ENCODE measurements at regions not wholly inside any gene's neighbourhood (a gene's known extent, or its start where the extent isn't known, plus 50 kb on each side); places are given as distances from the start of the nearest gene placed in this dataset.

GRCh38 chr4:162409048-162409447, 245.2 kb upstream of the FSTL5 start:
- Histone ChIP-seq H3K4me2 (ENCODE audit: low read length) (no peak overlapping the region), H3K9me2 (replicated peaks; ENCODE audit: low read length) (no peaks in the 10 kb centered on the region), H2AFZ (ENCODE audit: low read length) (no peak overlapping the region), H3K79me2 (ENCODE audit: low read length) (no peaks in the 10 kb centered on the region), H3K9me3 (ENCODE audit: low read length) (no peaks in the 10 kb centered on the region), H3K4me1 (ENCODE audit: insufficient read depth, low read length) (no peaks in the 10 kb centered on the region; the same call in 1 of the 2 replicates), H3F3A (ENCODE audit: low read length, unreplicated experiment) (no peaks in the 10 kb centered on the region), H3K36me3 (ENCODE audit: low read depth, low read length) (no peaks in the 10 kb centered on the region), H3K27ac (ENCODE audit: low read length) (no peak overlapping the region), H3K4me3 (ENCODE audit: low read length) (no peak overlapping the region), H3K27me3 (ENCODE audit: low read length) (no peaks in the 10 kb centered on the region), H3K9ac (ENCODE audit: low read length) (no peak overlapping the region), H4K20me1 (ENCODE audit: low read length) (no peaks in the 10 kb centered on the region)
- ATAC-seq (no peak), DNase-seq (no peak)
- ChIA-PET POLR2A (ENCODE audit: unreplicated experiment) (no interaction called here), CTCF (no interaction called here)
- intact Hi-C loops (cut with micrococcal nuclease) = no loop called here
- no TSS peak for BruUV-seq (replicated peaks)
- TF ChIP-seq EZH2phosphoT487 (IDR thresholded peaks at IDR 0.05; ENCODE audit: borderline replicate concordance, low read length) = no peak
- TF ChIP-seq, protein P1, sequence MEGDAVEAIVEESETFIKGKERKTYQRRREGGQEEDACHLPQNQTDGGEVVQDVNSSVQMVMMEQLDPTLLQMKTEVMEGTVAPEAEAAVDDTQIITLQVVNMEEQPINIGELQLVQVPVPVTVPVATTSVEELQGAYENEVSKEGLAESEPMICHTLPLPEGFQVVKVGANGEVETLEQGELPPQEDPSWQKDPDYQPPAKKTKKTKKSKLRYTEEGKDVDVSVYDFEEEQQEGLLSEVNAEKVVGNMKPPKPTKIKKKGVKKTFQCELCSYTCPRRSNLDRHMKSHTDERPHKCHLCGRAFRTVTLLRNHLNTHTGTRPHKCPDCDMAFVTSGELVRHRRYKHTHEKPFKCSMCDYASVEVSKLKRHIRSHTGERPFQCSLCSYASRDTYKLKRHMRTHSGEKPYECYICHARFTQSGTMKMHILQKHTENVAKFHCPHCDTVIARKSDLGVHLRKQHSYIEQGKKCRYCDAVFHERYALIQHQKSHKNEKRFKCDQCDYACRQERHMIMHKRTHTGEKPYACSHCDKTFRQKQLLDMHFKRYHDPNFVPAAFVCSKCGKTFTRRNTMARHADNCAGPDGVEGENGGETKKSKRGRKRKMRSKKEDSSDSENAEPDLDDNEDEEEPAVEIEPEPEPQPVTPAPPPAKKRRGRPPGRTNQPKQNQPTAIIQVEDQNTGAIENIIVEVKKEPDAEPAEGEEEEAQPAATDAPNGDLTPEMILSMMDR (conservative IDR thresholded peaks at IDR 0.05; ENCODE audit: low read depth, low read length) = no peak
- TF ChIP-seq EZH2 (IDR thresholded peaks at IDR 0.05; ENCODE audit: low read length, unreplicated experiment) = no peak

DNA sequence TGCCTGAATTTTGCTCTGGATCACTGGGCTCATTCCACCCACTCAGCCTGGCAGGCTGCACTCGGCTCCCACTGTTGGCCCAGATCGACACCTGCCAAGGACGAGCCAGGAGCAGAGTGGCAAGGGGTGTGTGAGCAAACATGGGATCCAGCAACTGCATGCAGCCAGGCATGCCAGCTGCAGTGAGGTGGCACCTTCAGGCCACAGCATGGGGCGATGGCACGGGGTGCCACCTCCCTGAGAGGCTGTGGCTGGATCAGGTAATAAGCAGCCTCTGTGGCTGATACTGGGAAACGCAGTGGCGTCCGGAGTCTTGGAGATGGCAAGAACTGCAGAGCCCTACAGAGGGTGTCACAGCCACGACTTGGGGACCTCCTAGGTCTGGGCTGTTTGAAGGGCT, 244.5 kb upstream of the FSTL5 start:
- Histone ChIP-seq H3K4me1 (ENCODE audit: insufficient read depth, low read length) (no peaks in the 10 kb centered on the region; the same call in 1 of the 2 replicates), H3F3A (ENCODE audit: low read length, unreplicated experiment) (no peaks in the 10 kb centered on the region), H3K4me2 (ENCODE audit: low read length) (no peak overlapping the region), H3K4me3 (ENCODE audit: low read length) (no peak overlapping the region), H3K79me2 (ENCODE audit: low read length) (no peaks in the 10 kb centered on the region), H3K9ac (ENCODE audit: low read length) (no peak overlapping the region), H3K9me2 (replicated peaks; ENCODE audit: low read length) (no peaks in the 10 kb centered on the region), H2AFZ (ENCODE audit: low read length) (no peak overlapping the region), H3K27me3 (ENCODE audit: low read length) (no peaks in the 10 kb centered on the region), H3K9me3 (ENCODE audit: low read length) (no peaks in the 10 kb centered on the region), H3K27ac (ENCODE audit: low read length) (no peak overlapping the region), H4K20me1 (ENCODE audit: low read length) (no peaks in the 10 kb centered on the region), H3K36me3 (ENCODE audit: low read depth, low read length) (no peaks in the 10 kb centered on the region)
- ATAC-seq (no peak), DNase-seq (no peak)
- intact Hi-C loops (cut with micrococcal nuclease) = no loop called here
- ChIA-PET POLR2A (ENCODE audit: unreplicated experiment) (no interaction called here), CTCF (no interaction called here)
- TF ChIP-seq, protein P1 (conservative IDR thresholded peaks at IDR 0.05; ENCODE audit: low read depth, low read length) = no peak
- no peak for TF ChIP-seq EZH2 (IDR thresholded peaks at IDR 0.05; ENCODE audit: low read length, unreplicated experiment)
- no peak for TF ChIP-seq EZH2phosphoT487 (IDR thresholded peaks at IDR 0.05; ENCODE audit: borderline replicate concordance, low read length)
- BruUV-seq (replicated peaks) = no TSS peak

DNA sequence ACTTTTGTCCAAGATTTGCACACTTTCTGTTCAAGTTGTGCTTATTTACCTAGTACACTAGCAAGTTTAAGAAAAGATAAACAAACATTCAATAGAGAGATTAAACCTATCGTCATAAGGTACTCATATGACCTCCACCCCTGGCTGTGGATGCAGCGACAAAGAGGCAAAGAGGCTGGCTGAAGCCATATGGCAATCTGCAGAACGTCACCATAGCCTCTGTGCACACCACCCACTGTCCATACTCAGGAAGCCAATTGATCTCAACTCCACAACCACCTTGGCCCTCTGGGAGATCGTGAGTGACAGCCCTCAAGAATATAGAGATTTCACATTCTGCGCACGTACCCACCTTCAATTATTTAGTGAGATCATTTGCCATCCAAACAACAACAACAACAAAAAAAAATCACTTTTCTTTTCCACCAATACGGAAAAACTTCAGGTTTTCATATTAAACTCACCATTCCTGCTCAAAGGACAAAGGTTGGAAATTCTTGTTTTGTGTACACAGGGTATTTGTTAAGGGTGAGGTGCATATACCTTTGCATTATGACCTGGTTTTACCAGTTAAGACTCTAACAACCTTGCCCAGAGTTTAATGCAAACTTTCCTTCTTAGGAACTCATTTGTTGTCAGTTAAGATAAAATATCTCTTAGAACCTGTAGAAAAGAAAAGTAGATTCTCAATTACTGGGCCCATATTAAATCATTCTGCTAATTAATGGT, 243.0 kb upstream of the FSTL5 start:
- ChIA-PET POLR2A (ENCODE audit: unreplicated experiment) (no interaction called here), CTCF (no interaction called here)
- TF ChIP-seq EZH2 (IDR thresholded peaks at IDR 0.05; ENCODE audit: low read length, unreplicated experiment) = no peak
- no peak for TF ChIP-seq EZH2phosphoT487 (IDR thresholded peaks at IDR 0.05; ENCODE audit: borderline replicate concordance, low read length)
- TF ChIP-seq, protein P1 (conservative IDR thresholded peaks at IDR 0.05; ENCODE audit: low read depth, low read length) = no peak
- ATAC-seq (peak; percentile 57; the same call in 1 of the 2 replicates), DNase-seq (peak; percentile 4)
- Histone ChIP-seq H3F3A (ENCODE audit: low read length, unreplicated experiment) (no peaks in the 10 kb centered on the region), H3K27ac (ENCODE audit: low read length) (no peak overlapping the region), H3K9ac (ENCODE audit: low read length) (no peak overlapping the region), H3K27me3 (ENCODE audit: low read length) (no peaks in the 10 kb centered on the region), H3K9me3 (ENCODE audit: low read length) (no peaks in the 10 kb centered on the region), H2AFZ (ENCODE audit: low read length) (no peak overlapping the region), H3K79me2 (ENCODE audit: low read length) (no peaks in the 10 kb centered on the region), H3K4me3 (ENCODE audit: low read length) (no peak overlapping the region), H4K20me1 (ENCODE audit: low read length) (no peaks in the 10 kb centered on the region), H3K4me1 (ENCODE audit: insufficient read depth, low read length) (no peaks in the 10 kb centered on the region; the same call in 1 of the 2 replicates), H3K9me2 (replicated peaks; ENCODE audit: low read length) (no peaks in the 10 kb centered on the region), H3K4me2 (ENCODE audit: low read length) (no peak overlapping the region), H3K36me3 (ENCODE audit: low read depth, low read length) (no peaks in the 10 kb centered on the region)
- no TSS peak for BruUV-seq (replicated peaks)
- intact Hi-C loops (cut with micrococcal nuclease) = no loop called here

Data from PC-3 (cell line).